ENCODE measurements at regions not wholly inside any gene's neighbourhood (a gene's known extent, or its start where the extent isn't known, plus 50 kb on each side); places are given as distances from the start of the nearest gene placed in this dataset.

DNA sequence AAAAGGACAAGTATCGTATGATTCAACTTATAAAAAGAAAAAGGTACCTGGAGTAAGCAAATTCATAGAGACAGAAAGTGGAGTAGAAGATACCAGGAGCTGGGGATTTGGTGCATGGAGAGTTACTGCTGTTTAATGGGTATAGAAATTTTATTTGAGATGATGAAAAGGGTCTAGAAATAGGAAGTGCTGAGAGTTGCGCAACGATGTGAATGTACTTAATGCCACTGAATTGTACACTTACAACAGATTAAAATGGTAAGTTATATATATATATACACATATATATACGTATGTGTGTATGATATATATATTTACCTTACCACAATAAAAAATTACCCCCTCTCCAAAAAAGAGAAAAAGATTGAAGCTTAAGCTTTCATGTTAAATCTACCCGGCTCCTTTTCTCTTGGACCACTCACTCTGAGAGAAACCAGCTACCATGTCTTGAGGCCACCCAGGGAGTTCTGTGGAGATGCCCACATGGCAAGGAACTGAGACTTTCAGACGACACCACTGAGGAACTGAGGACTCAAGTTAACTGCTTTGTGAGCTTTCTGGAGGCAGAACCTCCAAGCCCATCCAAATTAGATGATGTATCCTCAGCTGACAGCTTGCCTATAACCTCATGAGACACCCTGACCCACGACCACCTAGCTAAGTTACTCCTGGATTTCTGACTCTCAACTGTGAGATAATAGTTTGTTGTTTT is 130.0 kb upstream of the BTG1 start:
- Histone ChIP-seq H3K4me1 (ENCODE audit: control insufficient read depth, insufficient read depth, low read length) (no peaks in the 10 kb centered on the region), H4K20me1 (ENCODE audit: control insufficient read depth, insufficient read depth) (no peaks in the 10 kb centered on the region), H3K9ac (ENCODE audit: control insufficient read depth, insufficient read depth, low read length) (no peak overlapping the region), H3K36me3 (ENCODE audit: control insufficient read depth in 2 of 2, insufficient read depth in 2 of 2, low read length in 1 of 2) (no peaks in the 10 kb centered on the region), H3K9me3 (replicated peaks; ENCODE audit: control insufficient read depth, insufficient read depth, low read length) (no peaks in the 10 kb centered on the region), H2AFZ (ENCODE audit: control insufficient read depth, low read depth, low read length) (no peak overlapping the region), H3K4me2 (ENCODE audit: control insufficient read depth, insufficient read depth) (no peak overlapping the region), H3K27me3 (replicated peaks in 1 of 2; ENCODE audit: control insufficient read depth in 2 of 2, insufficient read depth in 2 of 2, low read length in 1 of 2) (no peaks in the 10 kb centered on the region), H3K27ac (ENCODE audit: control insufficient read depth, insufficient read depth) (no peak overlapping the region), H3K4me3 (no peak overlapping the region), H3K79me2 (ENCODE audit: control insufficient read depth, insufficient read depth, low read length) (no peaks in the 10 kb centered on the region)
- ChIA-PET POLR2A (interaction anchor here (1.6 kb wide), 1 partner anchor 15 kb away, joined by 4 read pairs; no protein-coding TSS in a partner anchor), SMC1A (ENCODE audit: uncharacterized antibody, unreplicated experiment) (interaction anchor here (1.0 to 2.1 kb wide), 8 partner anchors 10 to 294 kb away, joined by 3 to 8 read pairs (median 4); no protein-coding TSS in a partner anchor), RAD21 (ENCODE audit: unreplicated experiment) (interaction anchor here (0.9 kb wide), 1 partner anchor 65 kb away, joined by 3 read pairs; no protein-coding TSS in a partner anchor), CTCF (interaction anchor here (0.8 to 1.0 kb wide), 3 partner anchors 11 to 34 kb away, joined by 3 read pairs; no protein-coding TSS in a partner anchor)
- in situ Hi-C loops (cut with MboI): no loop called here
- no peak for ATAC-seq
- intact Hi-C loops (cut with micrococcal nuclease; ENCODE audit: unreplicated experiment): loop anchor here (5.0 kb wide), 1 partner anchor 297 kb away; no protein-coding TSS in a partner anchor
- no TSS peak for BruUV-seq (replicated peaks)
- no peak for DNase-seq (ENCODE audit: low read depth, low spot score)
- WGBS (ENCODE audit: insufficient coverage, insufficient replicate concordance, low lambda C conversion rate, missing lambda C conversion rate): 65% methylated on average over 7 of the region's 7 CpGs
- FAIRE-seq: no peak
- TF ChIP-seq, protein P1, sequence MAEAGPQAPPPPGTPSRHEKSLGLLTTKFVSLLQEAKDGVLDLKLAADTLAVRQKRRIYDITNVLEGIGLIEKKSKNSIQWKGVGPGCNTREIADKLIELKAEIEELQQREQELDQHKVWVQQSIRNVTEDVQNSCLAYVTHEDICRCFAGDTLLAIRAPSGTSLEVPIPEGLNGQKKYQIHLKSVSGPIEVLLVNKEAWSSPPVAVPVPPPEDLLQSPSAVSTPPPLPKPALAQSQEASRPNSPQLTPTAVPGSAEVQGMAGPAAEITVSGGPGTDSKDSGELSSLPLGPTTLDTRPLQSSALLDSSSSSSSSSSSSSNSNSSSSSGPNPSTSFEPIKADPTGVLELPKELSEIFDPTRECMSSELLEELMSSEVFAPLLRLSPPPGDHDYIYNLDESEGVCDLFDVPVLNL (IDR thresholded peaks at IDR 0.05; ENCODE audit: low read depth, low read length): no peak
- TF ChIP-seq NFYB (IDR thresholded peaks at IDR 0.05; ENCODE audit: insufficient read depth, low read depth, low read length) (no peak), ATF3 (IDR thresholded peaks at IDR 0.05; ENCODE audit: borderline replicate concordance, extremely low read depth, low read depth, low read length) (no peak), YBX1 (IDR thresholded peaks at IDR 0.05) (no peak), CEBPB (IDR thresholded peaks at IDR 0.05; ENCODE audit: borderline replicate concordance in 1 of 2, low read depth in 2 of 2, low read length in 2 of 2) (no peak), BMI1 (IDR thresholded peaks at IDR 0.05; ENCODE audit: borderline replicate concordance) (no peak), ZNF592 (IDR thresholded peaks at IDR 0.05) (no peak), ZNF384 (IDR thresholded peaks at IDR 0.05; ENCODE audit: borderline replicate concordance, low read depth, low read length) (no peak), MEF2A (IDR thresholded peaks at IDR 0.05; ENCODE audit: insufficient read depth, low read depth, low read length) (no peak), RUNX3 (IDR thresholded peaks at IDR 0.05; ENCODE audit: low read length) (no peak)
- TF ChIP-seq, protein P2, sequence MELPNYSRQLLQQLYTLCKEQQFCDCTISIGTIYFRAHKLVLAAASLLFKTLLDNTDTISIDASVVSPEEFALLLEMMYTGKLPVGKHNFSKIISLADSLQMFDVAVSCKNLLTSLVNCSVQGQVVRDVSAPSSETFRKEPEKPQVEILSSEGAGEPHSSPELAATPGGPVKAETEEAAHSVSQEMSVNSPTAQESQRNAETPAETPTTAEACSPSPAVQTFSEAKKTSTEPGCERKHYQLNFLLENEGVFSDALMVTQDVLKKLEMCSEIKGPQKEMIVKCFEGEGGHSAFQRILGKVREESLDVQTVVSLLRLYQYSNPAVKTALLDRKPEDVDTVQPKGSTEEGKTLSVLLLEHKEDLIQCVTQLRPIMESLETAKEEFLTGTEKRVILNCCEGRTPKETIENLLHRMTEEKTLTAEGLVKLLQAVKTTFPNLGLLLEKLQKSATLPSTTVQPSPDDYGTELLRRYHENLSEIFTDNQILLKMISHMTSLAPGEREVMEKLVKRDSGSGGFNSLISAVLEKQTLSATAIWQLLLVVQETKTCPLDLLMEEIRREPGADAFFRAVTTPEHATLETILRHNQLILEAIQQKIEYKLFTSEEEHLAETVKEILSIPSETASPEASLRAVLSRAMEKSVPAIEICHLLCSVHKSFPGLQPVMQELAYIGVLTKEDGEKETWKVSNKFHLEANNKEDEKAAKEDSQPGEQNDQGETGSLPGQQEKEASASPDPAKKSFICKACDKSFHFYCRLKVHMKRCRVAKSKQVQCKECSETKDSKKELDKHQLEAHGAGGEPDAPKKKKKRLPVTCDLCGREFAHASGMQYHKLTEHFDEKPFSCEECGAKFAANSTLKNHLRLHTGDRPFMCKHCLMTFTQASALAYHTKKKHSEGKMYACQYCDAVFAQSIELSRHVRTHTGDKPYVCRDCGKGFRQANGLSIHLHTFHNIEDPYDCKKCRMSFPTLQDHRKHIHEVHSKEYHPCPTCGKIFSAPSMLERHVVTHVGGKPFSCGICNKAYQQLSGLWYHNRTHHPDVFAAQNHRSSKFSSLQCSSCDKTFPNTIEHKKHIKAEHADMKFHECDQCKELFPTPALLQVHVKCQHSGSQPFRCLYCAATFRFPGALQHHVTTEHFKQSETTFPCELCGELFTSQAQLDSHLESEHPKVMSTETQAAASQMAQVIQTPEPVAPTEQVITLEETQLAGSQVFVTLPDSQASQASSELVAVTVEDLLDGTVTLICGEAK (IDR thresholded peaks at IDR 0.05; ENCODE audit: borderline replicate concordance): no peak
- TF ChIP-seq, protein P3, sequence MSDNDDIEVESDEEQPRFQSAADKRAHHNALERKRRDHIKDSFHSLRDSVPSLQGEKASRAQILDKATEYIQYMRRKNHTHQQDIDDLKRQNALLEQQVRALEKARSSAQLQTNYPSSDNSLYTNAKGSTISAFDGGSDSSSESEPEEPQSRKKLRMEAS (IDR thresholded peaks at IDR 0.05; ENCODE audit: low read depth, low read length): no peak

All from GM12878 (cell line).